Gastrocnemius medialis (tissue), 4 donors: ENCODE measurements at regions not wholly inside any gene's neighbourhood (a gene's known extent, or its start where the extent isn't known, plus 50 kb on each side); places are given as distances from the start of the nearest gene placed in this dataset.

Experiments
- CTCF ChIP-seq, 5 experiments: fragments of 450-650 bp in 3 of 5; fragments of 200-600 bp in 2 of 5; sonication (generic) in 2 of 5; IDR thresholded peaks in 4 of 5; conservative IDR thresholded peaks in 1 of 5; 1 replicate in 4 of 5; 2 replicates in 1 of 5; pipeline ENCODE4 v1.5.1; 2016 to 2019; ENCODE audit warnings: antibody characterized with exemption in 5 of 5, mild to moderate bottlenecking in 3 of 5, moderate library complexity in 3 of 5
- POLR2A ChIP-seq, 2 donors: fragments of 450-650 bp; IDR thresholded peaks; one replicate each; pipeline ENCODE4 v1.6.1; 2017; ENCODE audit warnings: antibody characterized with exemption in 2 of 2, mild to moderate bottlenecking in 2 of 2, moderate library complexity in 2 of 2

GRCh38 chr9:115691693-115692092 lies 461.9 kb upstream of the PAPPA start:
- TF ChIP-seq CTCF (IDR thresholded peaks at IDR 0.05 in 4 of 5, conservative IDR thresholded peaks at IDR 0.05 in 1 of 5) (no peak), POLR2A (IDR thresholded peaks at IDR 0.05) (no peak)
